Activated T-helper 17 cell treated with anti-CD3 and anti-CD28 coated beads, Interleukin-2, amount 50 U/mL, for 72 hours (primary cell): ENCODE measurements at regions not wholly inside any gene's neighbourhood (a gene's known extent, or its start where the extent isn't known, plus 50 kb on each side); places are given as distances from the start of the nearest gene placed in this dataset.

Experiments used
- ATAC-seq: fragments of 150-1000 bp; cut with Tn5 transposase; replicated peaks from 2 replicates; pipeline ENCODE4 v1.10.0; 2021; ENCODE audit warnings: mild to moderate bottlenecking, moderate library complexity
- H3K27ac Mint-ChIP-seq: one replicate; pipeline ENCODE4 v1.8.0; 2022; ENCODE audit warnings: mixed read lengths
- H3K27me3 Mint-ChIP-seq: one replicate; pipeline ENCODE4 v1.8.0; 2022; ENCODE audit warnings: mixed read lengths
- H3K36me3 Mint-ChIP-seq: one replicate; pipeline ENCODE4 v1.8.0; 2022; ENCODE audit warnings: low read depth, mild to moderate bottlenecking, mixed read lengths
- H3K4me1 Mint-ChIP-seq: one replicate; pipeline ENCODE4 v1.8.0; 2022; ENCODE audit warnings: mixed read lengths
- H3K4me3 Mint-ChIP-seq: one replicate; pipeline ENCODE4 v1.8.0; 2022; ENCODE audit warnings: mild to moderate bottlenecking, mixed read lengths
- H3K9me3 Mint-ChIP-seq: one replicate; pipeline ENCODE4 v1.8.0; 2022; ENCODE audit warnings: mixed read lengths

DNA sequence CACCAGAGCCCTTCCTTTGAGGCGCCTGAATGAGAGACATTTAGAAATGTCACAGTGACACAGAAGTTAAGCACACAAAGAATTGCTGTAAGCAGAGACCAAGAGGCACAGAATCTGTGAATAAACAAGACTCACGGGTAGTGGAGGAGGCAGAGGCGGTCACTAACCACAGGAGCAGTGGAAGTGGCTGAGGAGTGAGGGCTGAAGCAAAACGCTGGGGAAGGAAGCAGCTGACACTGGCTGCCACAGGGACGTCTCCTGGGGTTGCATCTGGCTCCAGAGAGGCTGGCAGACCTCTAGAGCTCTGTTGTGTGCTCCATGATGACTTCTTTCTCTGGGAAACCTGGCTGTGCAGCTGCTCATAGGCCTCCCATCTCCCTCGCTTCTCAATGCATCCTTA is 65.0 kb upstream of the SLC2A12 start:
- ATAC-seq = no peak
- no peaks in the 10 kb centered on the region for H3K36me3 Mint-ChIP-seq
- H3K4me3 Mint-ChIP-seq = no peak overlapping the region
- peaks cover 6% of the 10 kb centered on the region for H3K27me3 Mint-ChIP-seq
- H3K27ac Mint-ChIP-seq = no peak overlapping the region
- no peaks in the 10 kb centered on the region for H3K4me1 Mint-ChIP-seq
- no peaks in the 10 kb centered on the region for H3K9me3 Mint-ChIP-seq

GRCh38 chr6:134115715-134116074 is 63.3 kb upstream of the SLC2A12 start:
- Mint-ChIP-seq H3K27me3 (peaks cover 9% of the 10 kb centered on the region), H3K36me3 (no peaks in the 10 kb centered on the region), H3K9me3 (no peaks in the 10 kb centered on the region), H3K4me3 (no peak overlapping the region), H3K27ac (no peak overlapping the region), H3K4me1 (no peaks in the 10 kb centered on the region)
- no peak for ATAC-seq

DNA sequence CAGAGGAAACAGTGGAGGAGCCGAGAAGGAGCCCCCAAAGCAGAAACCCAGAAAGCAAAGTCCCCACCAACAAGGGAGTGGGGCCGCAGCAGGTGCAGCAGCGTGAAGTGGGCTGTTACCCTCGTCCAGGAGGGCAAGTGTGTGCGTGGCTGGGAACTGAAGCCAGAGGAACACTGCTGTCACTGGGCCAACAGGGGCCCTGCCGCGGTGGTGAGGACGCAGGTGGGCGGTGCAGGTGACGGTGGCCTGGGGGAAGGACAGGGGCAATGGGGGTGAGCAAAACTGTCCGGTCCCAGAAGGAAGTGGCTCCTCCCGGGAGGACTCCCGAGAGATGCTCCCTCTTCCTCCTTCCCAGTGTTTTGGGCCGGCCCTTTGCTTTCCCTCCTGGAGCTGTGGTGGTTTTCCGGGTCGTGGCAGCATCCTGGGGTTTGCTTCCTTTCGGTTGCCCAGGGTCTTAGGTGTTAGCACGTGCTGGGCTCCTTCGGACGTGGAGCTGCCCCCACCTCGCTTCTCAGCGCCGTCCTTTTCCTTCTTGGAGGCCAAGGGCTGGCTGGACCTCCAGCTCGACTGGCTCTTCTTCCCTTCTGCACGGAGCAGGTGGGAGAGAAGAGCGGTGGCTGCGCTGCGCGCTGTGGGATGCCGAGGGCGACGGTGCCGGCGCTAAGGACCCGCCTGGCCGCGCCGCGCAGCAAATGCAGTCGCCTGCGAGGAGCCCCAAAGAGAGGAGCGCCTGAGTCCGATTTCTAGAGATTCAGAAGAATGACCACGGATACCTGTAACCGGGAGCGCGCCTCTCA is 62.7 kb upstream of the SLC2A12 start:
- no peak for ATAC-seq

GRCh38 chr6:134114489-134114888 is 62.1 kb upstream of the SLC2A12 start:
- Mint-ChIP-seq H3K4me3 (no peak overlapping the region), H3K9me3 (no peaks in the 10 kb centered on the region), H3K27ac (no peak overlapping the region), H3K36me3 (no peaks in the 10 kb centered on the region), H3K27me3 (peaks cover 9% of the 10 kb centered on the region), H3K4me1 (no peaks in the 10 kb centered on the region)
- no peak for ATAC-seq

More for the DNA sequence above, 62.7 kb upstream of the SLC2A12 start:
- Mint-ChIP-seq H3K9me3 (no peaks in the 10 kb centered on the region), H3K36me3 (no peaks in the 10 kb centered on the region), H3K27me3 (peaks cover 9% of the 10 kb centered on the region), H3K4me1 (no peaks in the 10 kb centered on the region), H3K4me3 (no peak overlapping the region), H3K27ac (no peak overlapping the region)

- Mint-ChIP-seq H3K4me3 (no peak overlapping the region), H3K4me1 (no peaks in the 10 kb centered on the region), H3K27me3 (peaks cover 9% of the 10 kb centered on the region), H3K9me3 (no peaks in the 10 kb centered on the region), H3K36me3 (no peaks in the 10 kb centered on the region), H3K27ac (no peak overlapping the region)
- no peak for ATAC-seq
Measured at GRCh38 chr6:134111726-134112125, 59.3 kb upstream of the SLC2A12 start.

- H3K4me3 Mint-ChIP-seq = no peak overlapping the region
- H3K27me3 Mint-ChIP-seq = peaks cover 9% of the 10 kb centered on the region
- H3K4me1 Mint-ChIP-seq = no peaks in the 10 kb centered on the region
- H3K27ac Mint-ChIP-seq = no peak overlapping the region
- no peaks in the 10 kb centered on the region for H3K36me3 Mint-ChIP-seq
- no peaks in the 10 kb centered on the region for H3K9me3 Mint-ChIP-seq
- ATAC-seq = peak; percentile 64
Measured at GRCh38 chr6:134111062-134111677, 58.7 kb upstream of the SLC2A12 start.

DNA sequence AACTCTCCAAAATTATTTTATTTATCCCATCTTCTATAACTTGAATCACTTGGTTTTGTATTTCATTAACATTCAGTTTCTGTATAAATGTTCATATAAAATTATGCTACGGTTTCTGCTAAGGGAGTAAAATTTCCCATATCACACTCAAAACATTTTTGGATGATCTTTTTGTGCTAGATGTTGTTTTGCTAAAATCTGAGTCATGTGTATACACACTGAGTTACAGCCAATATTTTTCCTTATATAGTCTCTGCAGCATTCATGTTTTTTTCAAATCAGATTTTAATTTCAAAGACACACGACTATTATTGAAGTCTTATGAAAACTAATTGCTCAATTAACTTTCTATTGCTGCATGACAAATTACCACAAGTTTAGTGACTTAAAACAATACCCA is 54.3 kb upstream of the SLC2A12 start:
- H3K27ac Mint-ChIP-seq = no peak overlapping the region
- H3K36me3 Mint-ChIP-seq = no peaks in the 10 kb centered on the region

GRCh38 chr6:134105940-134106339 is 53.5 kb upstream of the SLC2A12 start:
- ATAC-seq = no peak
- Mint-ChIP-seq H3K9me3 (no peaks in the 10 kb centered on the region), H3K27me3 (peaks cover 8% of the 10 kb centered on the region), H3K27ac (no peak overlapping the region), H3K4me3 (no peak overlapping the region), H3K4me1 (no peaks in the 10 kb centered on the region), H3K36me3 (no peaks in the 10 kb centered on the region)

More for the DNA sequence above, 54.3 kb upstream of the SLC2A12 start:
- Mint-ChIP-seq H3K4me3 (no peak overlapping the region), H3K27me3 (peaks cover 7% of the 10 kb centered on the region), H3K4me1 (no peaks in the 10 kb centered on the region), H3K9me3 (no peaks in the 10 kb centered on the region)
- ATAC-seq = no peak

GRCh38 chr6:134103006-134103405 is 50.6 kb upstream of the SLC2A12 start:
- H3K4me1 Mint-ChIP-seq = no peaks in the 10 kb centered on the region
- no peak overlapping the region for H3K27ac Mint-ChIP-seq
- H3K27me3 Mint-ChIP-seq = peaks cover 21% of the 10 kb centered on the region
- no peak for ATAC-seq
- H3K36me3 Mint-ChIP-seq = no peaks in the 10 kb centered on the region
- no peak overlapping the region for H3K4me3 Mint-ChIP-seq
- H3K9me3 Mint-ChIP-seq = no peaks in the 10 kb centered on the region
